Aorta (tissue), 5 donors: ENCODE measurements at regions not wholly inside any gene's neighbourhood (a gene's known extent, or its start where the extent isn't known, plus 50 kb on each side); places are given as distances from the start of the nearest gene placed in this dataset.
"Not testable (repeated sequence)": the region's sequence is repeated elsewhere in the genome, so short reads cannot be mapped to it uniquely, and the experiment has no call there.

Experiments used
- ATAC-seq: fragments of 200-7000 bp; cut with Tn5 transposase; one replicate; pipeline ENCODE4 v1.9.1; 2022; ENCODE audit warnings: moderate library complexity; ENCODE audit not compliant: low FRiP score
- DNase-seq, 2 donors: peaks; one replicate each; pipeline ENCODE4 v3.0.0-alpha.2; 2020
- H3K27ac ChIP-seq, 2 donors: one replicate each; pipeline ENCODE4 v1.5.1; 2013; ENCODE audit warnings: low read length in 2 of 2, mild to moderate bottlenecking in 2 of 2, moderate library complexity in 2 of 2, control low read depth in 1 of 2, inconsistent platforms in 1 of 2, low read depth in 1 of 2
- H3K27me3 ChIP-seq, 2 donors: one replicate each; pipeline ENCODE4 v1.6.1; 2013; ENCODE audit warnings: control low read depth in 1 of 2, low read length in 1 of 2, mild to moderate bottlenecking in 1 of 2, moderate library complexity in 1 of 2; ENCODE audit not compliant: insufficient read depth in 2 of 2, control insufficient read depth in 1 of 2
- H3K36me3 ChIP-seq, 2 donors: one replicate each; pipeline ENCODE4 v1.6.1; 2013; ENCODE audit warnings: control low read depth in 1 of 2, low read length in 1 of 2, mild to moderate bottlenecking in 1 of 2; ENCODE audit not compliant: insufficient read depth in 2 of 2, control insufficient read depth in 1 of 2
- H3K4me1 ChIP-seq, 2 donors: one replicate each; pipeline ENCODE4 v1.6.1; 2013; ENCODE audit warnings: low read length in 2 of 2, control low read depth in 1 of 2, mild to moderate bottlenecking in 1 of 2, moderate library complexity in 1 of 2; ENCODE audit not compliant: insufficient read depth in 2 of 2, control insufficient read depth in 1 of 2
- H3K4me3 ChIP-seq, 2 donors: one replicate each; pipeline ENCODE4 v1.5.1; 2013; ENCODE audit warnings: low read length in 2 of 2, control low read depth in 1 of 2, mild to moderate bottlenecking in 1 of 2
- H3K9me3 ChIP-seq: one replicate; pipeline ENCODE4 v1.6.1; 2013; ENCODE audit warnings: mild to moderate bottlenecking, low read length; ENCODE audit not compliant: control insufficient read depth
- WGBS, 2 donors: extraction: QIAGEN DNeasy Blood & Tissue Kit; methylation state at CpG; one replicate each; pipeline ENCODE4 v1.1.7; 2013; 5-methylcytosine and 5-hydroxymethylcytosine counted together
- intact Hi-C, 2 donors: fragments of 100-400 bp; cut with DNase I; formaldehyde crosslinking; loops; one replicate each; pipeline versions ENCODE4 v1.14.2 to v1.15.0; 2022
- donor health status: healthy with polysubstance abuse.
- donor health status: Bipolar disorder and iron deficiency.
- donor health status: DM: no; HTN: no; CAD: no.
- donor health status: DM: no; HTN: no; CAD: no.
- donor health status: DM: yes; HTN: yes; CAD: no.

DNA sequence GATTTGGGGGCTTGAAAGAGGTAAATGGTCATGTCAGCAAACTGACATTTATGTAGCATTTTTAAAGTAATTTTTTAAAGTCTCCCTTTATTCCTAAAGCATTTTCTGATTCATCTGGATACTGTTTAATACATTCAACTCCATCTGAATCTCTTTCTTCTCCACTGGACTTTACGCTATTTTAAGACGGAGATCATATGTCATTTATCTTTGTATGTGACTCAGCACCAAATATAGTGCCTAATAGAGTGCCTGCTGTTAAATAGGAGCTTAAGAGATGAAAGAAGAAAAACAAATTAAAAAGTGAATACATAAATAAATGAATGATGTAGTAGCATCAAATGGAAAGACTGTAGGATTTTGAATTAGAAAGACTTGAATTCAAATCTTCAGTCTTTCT, 548.8 kb upstream of the SMC2 start:
- H3K4me1 ChIP-seq: no peaks in the 10 kb centered on the region
- DNase-seq (no peak), ATAC-seq (no peak)
- no peak overlapping the region for H3K4me3 ChIP-seq
- H3K36me3 ChIP-seq: no peaks in the 10 kb centered on the region
- H3K27ac ChIP-seq: no peak overlapping the region
- H3K27me3 ChIP-seq: no peaks in the 10 kb centered on the region
- H3K9me3 ChIP-seq: no peaks in the 10 kb centered on the region
- 16% methylated on average over 2 of the region's 2 CpGs for WGBS, 2 donors
- intact Hi-C loops: no loop called here

DNA sequence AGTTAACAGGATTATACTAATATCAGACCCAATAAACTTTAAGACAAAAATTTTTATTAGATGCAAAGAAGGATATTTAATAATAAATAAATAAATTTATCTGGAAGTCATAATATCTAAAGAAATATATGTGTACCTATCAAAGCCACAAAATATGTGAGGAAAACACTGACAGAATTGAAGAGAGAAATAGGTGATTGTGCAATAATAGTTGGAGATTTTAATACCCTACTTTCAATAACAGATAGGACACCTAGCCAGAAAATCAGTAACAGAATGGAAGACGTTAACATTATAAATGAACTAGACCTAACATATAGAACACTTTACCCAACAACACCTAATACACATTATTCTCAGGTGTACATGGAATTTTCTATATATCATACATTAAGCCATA, 541.4 kb upstream of the SMC2 start:
- no peaks in the 10 kb centered on the region for H3K27me3 ChIP-seq
- ATAC-seq (no peak), DNase-seq (no peak)
- no peaks in the 10 kb centered on the region for H3K36me3 ChIP-seq
- no peaks in the 10 kb centered on the region for H3K4me1 ChIP-seq
- H3K9me3 ChIP-seq: no peaks in the 10 kb centered on the region
- H3K4me3 ChIP-seq: no peak overlapping the region
- 77 to 84% methylated on average over 1 of the region's 1 CpG for WGBS, 2 donors
- H3K27ac ChIP-seq: no peak overlapping the region
- intact Hi-C loops: no loop called here

GRCh38 chr9:103574056-103574455, 520.1 kb upstream of the SMC2 start:
- Histone ChIP-seq H3K4me3 (no peak overlapping the region), H3K4me1 (no peaks in the 10 kb centered on the region), H3K36me3 (no peaks in the 10 kb centered on the region), H3K27ac (no peak overlapping the region), H3K9me3 (no peaks in the 10 kb centered on the region), H3K27me3 (no peaks in the 10 kb centered on the region)
- no peak for DNase-seq
- no peak for ATAC-seq
- intact Hi-C loops: no loop called here

DNA sequence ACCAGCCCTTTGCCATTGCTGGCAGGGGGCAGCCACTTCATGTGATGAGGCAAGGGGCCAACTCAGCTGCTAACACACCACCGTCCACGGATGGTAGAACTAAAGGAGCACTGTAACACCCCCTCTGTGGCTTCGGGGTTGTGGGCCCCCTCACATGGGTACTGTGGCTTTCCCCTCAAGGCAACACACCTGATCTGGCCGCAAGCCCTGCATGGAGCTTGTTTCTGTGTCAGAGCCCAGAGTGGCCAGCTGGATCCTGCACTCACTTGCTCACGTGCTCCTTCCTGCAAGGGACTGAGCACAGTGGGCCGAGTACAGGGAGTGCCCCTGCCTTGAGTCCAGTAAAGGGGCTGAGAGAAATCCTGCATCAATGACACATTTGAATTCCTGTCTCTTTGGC, 507.4 kb upstream of the SMC2 start:
- DNase-seq: no peak
- Histone ChIP-seq H3K4me3 (no peak overlapping the region), H3K27ac (no peak overlapping the region), H3K36me3 (no peaks in the 10 kb centered on the region), H3K4me1 (no peaks in the 10 kb centered on the region), H3K27me3 (no peaks in the 10 kb centered on the region), H3K9me3 (no peaks in the 10 kb centered on the region)
- no peak for ATAC-seq
- 88 to 95% methylated on average over 6 of the region's 6 CpGs for WGBS, 2 donors
- intact Hi-C loops: no loop called here

- H3K4me3 ChIP-seq: no peak overlapping the region
- ATAC-seq (no peak), DNase-seq (no peak)
- H3K27ac ChIP-seq: no peak overlapping the region
- H3K36me3 ChIP-seq: no peaks in the 10 kb centered on the region
- intact Hi-C loops: no loop called here
- H3K27me3 ChIP-seq: no peaks in the 10 kb centered on the region
- peaks cover 1% of the 10 kb centered on the region for H3K9me3 ChIP-seq
- H3K4me1 ChIP-seq: no peaks in the 10 kb centered on the region
- 51 to 59% methylated on average over 1 of the region's 1 CpG for WGBS, 2 donors
Observed at GRCh38 chr9:103601287-103601686, 492.8 kb upstream of the SMC2 start.

DNA sequence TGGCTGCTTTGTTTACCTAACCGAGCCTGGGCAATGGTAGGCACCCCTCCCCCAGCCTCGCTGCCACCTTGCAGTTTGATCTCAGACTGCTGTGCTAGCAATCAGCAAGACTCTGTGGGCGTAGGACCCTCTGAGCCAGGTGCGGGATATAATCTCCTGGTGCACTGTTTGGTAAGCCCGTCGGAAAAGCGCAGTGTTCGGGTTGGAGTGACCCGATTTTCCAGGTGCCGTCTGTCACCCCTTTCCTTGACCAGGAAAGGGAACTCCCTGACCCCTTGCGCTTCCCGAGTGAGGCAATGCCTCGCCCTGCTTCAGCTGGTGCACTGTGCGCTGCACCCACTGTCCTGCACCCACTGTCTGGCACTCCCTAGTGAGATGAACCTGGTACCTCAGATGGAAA, 482.2 kb upstream of the SMC2 start:
- H3K4me1 ChIP-seq, intact Hi-C loops, H3K27ac ChIP-seq, H3K9me3 ChIP-seq, ATAC-seq, H3K4me3 ChIP-seq, DNase-seq, H3K27me3 ChIP-seq, H3K36me3 ChIP-seq: not testable (repeated sequence)
- WGBS, 2 donors: 96 to 99% methylated on average over 12 to 14 of the region's 14 CpGs

DNA sequence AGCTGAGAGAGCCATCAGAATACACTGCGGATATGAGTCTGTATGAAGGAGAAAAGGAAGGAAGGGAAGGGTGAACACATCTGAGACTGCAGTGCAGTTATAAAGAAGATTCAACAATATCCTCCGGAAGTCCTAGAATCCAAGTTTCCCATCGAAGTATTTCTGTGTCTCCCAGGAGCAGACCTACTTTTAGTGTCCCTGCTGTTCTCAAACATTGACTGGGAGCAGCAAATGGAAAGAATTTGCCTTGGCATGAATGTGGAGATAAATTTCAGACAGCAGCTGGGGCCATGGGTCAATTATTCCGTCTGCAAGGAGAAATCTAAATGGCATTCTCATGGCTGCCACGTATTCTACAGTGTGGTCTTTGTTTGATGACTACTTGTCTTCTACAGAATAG, 478.1 kb upstream of the SMC2 start:
- 36 to 40% methylated on average over 5 of the region's 5 CpGs for whole genome bisulfite sequencing, 2 donors
- no peaks in the 10 kb centered on the region for H3K27me3 ChIP-seq
- intact Hi-C loops: no loop called here
- H3K9me3 ChIP-seq: peaks cover 2% of the 10 kb centered on the region
- no peaks in the 10 kb centered on the region for H3K36me3 ChIP-seq
- H3K4me1 ChIP-seq: no peaks in the 10 kb centered on the region
- no peak overlapping the region for H3K27ac ChIP-seq
- no peak overlapping the region for H3K4me3 ChIP-seq
- ATAC-seq (no peak), DNase-seq (no peak)

- 71 to 88% methylated on average over 1 of the region's 1 CpG for WGBS, 2 donors
- no peaks in the 10 kb centered on the region for H3K36me3 ChIP-seq
- ATAC-seq (no peak), DNase-seq (no peak)
- H3K4me1 ChIP-seq: no peaks in the 10 kb centered on the region
- H3K27me3 ChIP-seq: no peaks in the 10 kb centered on the region
- H3K9me3 ChIP-seq: peaks cover 2% of the 10 kb centered on the region
- intact Hi-C loops: no loop called here
- H3K4me3 ChIP-seq: no peak overlapping the region
- H3K27ac ChIP-seq: no peak overlapping the region
Observed at GRCh38 chr9:103617046-103617445, 477.1 kb upstream of the SMC2 start.

DNA sequence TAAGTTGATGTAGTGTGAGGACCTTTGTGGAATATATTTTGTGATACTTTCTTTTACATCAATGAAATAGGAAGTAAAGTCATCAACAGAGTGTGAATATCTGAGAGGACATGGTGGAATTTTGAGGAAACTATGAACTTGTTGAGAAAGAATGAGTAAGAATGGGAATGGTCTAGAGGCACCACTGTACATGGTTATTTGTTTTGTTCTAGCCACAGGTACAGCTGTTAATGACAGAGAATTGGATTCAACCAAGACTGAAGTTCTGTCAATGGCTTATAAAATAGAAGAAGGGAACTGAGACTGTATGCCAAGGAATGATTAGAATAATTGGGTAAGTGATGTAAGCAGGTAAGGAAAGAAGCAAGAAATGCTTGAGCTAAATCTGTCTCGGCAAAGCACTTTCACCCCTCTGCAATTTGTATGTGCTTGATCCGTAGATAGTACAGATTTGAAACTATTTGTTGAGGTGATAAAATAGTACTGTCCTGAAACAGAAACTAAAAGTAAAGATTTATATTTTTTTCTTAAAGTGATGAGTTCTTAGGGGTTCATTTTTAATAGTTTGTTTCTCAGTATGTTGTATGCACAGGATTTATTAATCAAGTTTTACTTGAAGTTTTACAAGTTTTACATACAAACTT, 468.8 kb upstream of the SMC2 start:
- Histone ChIP-seq H3K36me3 (no peaks in the 10 kb centered on the region), H3K4me1 (no peaks in the 10 kb centered on the region), H3K27ac (no peak overlapping the region), H3K9me3 (peaks cover 2% of the 10 kb centered on the region), H3K4me3 (no peak overlapping the region), H3K27me3 (peaks cover 0 to 1% of the 10 kb centered on the region in 2 donors)
- intact Hi-C loops: no loop called here
- DNase-seq (no peak), ATAC-seq (no peak)
- 67 to 82% methylated on average over 2 of the region's 2 CpGs for WGBS, 2 donors
